HG02623 (cell line): ENCODE measurements at regions not wholly inside any gene's neighbourhood (a gene's known extent, or its start where the extent isn't known, plus 50 kb on each side); places are given as distances from the start of the nearest gene placed in this dataset.
"Not testable (repeated sequence)": the region's sequence is repeated elsewhere in the genome, so short reads cannot be mapped to it uniquely, and the experiment has no call there.

ENCODE experiments used
- ATAC-seq: cut with Tn5 transposase; IDR thresholded peaks from one replicate; pipeline ENCODE4 v1.9.1; 2021; ENCODE audit warnings: moderate library complexity; ENCODE audit not compliant: unreplicated experiment

DNA sequence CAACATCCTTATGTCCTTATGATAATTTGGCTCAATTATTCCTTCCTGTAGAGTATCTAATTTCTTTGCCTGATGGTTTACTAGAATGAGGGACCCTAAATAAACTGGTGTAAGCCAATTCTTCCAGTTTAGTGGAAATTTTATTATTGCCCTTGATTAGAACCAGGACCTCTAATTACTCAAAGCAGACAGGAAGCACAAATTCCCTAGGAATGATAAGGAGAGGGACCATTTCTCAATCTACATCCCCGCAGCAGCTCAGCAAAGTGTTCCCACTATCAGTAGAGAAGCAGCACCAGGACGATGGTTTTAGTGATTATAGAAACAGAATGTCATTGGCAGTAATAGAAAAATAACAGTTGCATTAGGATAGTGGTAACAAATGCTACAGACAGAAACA lies 97.1 kb downstream of the PLPPR4 start:
- no peak for ATAC-seq

GRCh38 chr1:99363531-99363930 lies 99.2 kb downstream of the PLPPR4 start:
- no peak for ATAC-seq

DNA sequence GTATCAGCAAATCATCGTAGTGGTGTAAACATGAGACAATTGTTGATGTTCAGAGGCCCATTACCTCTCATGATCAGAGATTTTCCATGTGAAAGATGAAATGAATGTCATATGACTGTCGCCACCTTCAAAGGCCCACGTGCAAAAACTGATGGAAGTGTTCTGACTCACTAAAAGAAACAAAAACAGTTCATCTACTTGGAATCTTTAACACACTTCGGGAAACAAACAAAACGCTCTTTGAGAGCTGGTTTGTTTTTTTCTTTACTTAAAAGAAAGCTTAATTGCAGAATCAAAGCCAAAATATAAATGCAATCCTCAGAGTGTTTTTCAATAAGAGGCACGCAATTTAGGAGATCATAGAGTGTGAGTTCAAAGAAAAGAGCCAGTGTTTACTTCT lies 100.8 kb downstream of the PLPPR4 start:
- no peak for ATAC-seq

DNA sequence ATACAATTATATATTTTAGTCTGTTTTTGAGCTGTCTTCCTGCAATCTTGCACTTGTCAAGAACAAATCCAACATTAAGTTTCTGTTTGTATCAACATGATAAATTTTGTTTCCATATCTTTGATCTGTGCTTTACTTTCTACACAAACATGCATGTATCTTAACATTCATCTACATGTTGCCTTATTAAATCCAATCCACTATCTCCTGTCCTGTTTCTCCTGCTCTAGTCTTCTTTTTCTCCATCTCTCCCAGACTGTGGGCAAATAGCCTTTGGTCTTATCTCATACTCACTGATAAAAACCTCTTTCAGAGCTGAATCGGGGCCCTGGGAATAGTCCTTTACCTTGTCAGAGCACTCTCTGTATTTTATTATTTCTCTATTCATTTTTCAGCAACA lies 101.3 kb downstream of the PLPPR4 start:
- no peak for ATAC-seq

GRCh38 chr1:99369154-99369553 lies 104.9 kb downstream of the PLPPR4 start:
- no peak for ATAC-seq

GRCh38 chr1:99370476-99370875 lies 106.2 kb downstream of the PLPPR4 start:
- ATAC-seq, result no peak

DNA sequence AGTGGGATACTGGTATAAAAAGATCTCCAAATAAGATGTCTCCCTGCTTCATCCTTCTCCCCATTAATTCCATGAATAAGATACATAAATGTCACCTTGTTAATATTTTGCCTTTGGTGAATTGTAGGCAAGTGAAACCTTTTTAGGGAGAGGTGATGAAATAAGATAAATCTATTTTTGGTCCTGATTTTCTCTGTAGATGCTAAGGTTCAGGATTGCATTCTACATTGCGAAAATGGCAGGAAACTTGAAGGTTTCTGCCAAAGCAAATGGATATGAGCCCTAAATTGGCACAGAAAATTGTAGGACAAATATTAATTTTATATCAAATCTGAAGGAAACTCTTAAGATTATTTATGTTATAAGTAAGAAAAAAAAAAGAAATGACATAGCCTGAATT lies 107.1 kb downstream of the PLPPR4 start:
- no peak for ATAC-seq

DNA sequence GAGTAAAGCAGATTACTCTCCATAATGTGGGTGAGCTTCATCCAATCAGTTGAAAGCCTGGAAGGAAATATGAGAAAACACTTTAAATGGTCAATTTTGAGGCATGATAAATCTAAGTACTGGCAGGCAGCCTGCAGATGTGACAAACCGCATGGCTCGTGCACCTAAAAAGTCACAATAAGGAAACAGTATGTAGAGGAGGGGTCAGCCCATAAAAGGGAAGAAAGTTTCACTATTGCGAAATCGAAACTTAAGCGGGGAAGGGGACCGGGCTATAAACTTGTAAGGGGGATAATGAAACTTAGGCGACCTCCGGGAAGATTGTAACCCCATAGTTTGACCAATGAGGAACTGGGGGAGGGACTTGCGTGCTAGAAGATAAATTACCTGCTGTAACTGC lies 109.8 kb downstream of the PLPPR4 start:
- ATAC-seq, result no peak

DNA sequence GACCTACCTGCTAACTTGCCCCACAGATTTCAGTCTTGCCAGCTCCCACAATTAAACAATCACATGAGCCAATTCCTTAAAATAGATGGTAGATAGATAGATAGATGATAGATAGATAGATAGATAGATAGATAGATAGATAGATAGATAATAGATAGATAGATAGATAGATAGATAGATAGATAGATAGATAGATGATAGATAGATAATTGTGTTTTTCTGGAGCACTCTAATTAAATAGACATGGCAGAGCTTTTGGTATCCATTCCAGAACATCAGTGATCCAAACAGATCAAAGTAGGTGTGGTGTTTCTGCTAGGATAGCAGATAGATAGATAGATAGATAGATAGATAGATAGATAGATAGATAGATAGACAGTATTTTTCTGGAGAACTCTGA lies 110.4 kb downstream of the PLPPR4 start:
- ATAC-seq, result not testable (repeated sequence)

- no peak for ATAC-seq
Observed at GRCh38 chr1:99384021-99384420, 119.7 kb downstream of the PLPPR4 start.

- no peak for ATAC-seq
Observed at GRCh38 chr1:99385852-99386251, 121.6 kb downstream of the PLPPR4 start.

DNA sequence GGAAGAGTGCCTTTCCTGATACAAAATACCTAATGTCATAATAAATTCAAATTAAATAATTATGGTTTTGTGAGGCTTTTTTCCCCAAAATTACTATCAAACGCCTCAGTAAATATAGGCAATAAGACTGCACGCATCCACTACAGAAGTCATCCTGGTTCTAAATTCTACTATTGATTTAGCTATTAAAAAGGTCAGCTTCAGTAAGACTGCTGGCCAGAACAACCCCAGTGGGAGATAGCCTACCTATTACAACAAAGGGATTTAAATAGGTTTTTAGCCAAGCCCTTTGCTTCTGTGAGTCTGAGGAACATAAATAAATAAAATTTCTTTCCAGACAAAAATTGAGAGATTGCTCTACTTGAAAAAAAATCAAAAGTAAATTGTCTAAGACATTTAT lies 132.1 kb downstream of the PLPPR4 start:
- no peak for ATAC-seq

- no peak for ATAC-seq
Observed at GRCh38 chr1:99397029-99397428, 132.7 kb downstream of the PLPPR4 start.

DNA sequence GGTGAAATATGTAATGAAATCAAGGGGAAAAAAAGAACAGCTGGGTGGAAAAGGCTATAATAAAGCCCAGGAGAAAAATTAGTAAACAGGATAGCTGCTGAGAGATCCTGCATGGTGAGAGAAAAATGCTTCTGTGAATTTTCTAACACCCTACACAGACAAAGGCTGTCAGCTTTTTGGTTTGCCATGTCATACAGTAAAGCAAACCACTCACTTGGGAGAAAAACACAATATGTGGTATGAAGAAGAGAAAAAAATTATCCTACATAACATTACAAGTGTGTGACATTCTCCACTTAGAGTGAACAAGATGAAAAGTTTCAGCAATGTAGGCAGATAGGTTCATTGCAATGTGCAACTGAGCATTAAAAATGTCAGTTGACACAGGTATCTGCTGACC lies 133.6 kb downstream of the PLPPR4 start:
- no peak for ATAC-seq

DNA sequence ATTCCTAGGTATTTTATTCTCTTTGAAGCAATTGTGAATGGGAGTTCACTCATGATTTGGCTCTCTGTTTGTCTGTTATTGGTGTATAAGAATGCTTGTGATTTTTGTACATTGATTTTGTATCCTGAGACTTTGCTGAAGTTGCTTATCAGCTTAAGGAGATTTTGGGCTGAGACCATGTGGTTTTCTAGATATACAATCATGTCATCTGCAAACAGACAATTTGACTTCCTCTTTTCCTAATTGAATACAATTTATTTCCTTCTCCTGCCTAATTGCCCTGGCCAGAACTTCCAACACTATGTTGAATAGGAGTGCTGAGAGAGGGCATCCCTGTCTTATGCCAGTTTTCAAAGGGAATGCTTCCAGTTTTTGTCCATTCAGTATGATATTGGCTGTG lies 137.3 kb downstream of the PLPPR4 start:
- ATAC-seq, result not testable (repeated sequence)

DNA sequence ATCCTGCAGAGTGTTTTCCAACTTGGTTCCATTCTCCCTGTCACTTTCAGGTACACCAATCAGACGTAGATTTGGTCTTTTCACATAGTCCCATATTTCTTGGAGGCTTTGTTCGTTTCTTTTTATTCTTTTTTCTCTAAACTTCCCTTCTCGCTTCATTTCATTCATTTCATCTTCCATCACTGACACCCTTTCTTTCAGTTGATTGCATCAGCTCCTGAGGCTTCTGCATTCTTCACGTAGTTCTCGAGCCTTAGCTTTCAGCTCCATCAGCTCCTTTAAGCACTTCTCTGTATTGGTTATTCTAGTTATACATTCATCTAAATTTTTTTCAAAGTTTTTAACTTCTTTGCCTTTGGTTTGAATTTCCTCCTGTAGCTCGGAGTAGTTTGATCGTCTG lies 140.1 kb downstream of the PLPPR4 start:
- not testable (repeated sequence) for ATAC-seq

DNA sequence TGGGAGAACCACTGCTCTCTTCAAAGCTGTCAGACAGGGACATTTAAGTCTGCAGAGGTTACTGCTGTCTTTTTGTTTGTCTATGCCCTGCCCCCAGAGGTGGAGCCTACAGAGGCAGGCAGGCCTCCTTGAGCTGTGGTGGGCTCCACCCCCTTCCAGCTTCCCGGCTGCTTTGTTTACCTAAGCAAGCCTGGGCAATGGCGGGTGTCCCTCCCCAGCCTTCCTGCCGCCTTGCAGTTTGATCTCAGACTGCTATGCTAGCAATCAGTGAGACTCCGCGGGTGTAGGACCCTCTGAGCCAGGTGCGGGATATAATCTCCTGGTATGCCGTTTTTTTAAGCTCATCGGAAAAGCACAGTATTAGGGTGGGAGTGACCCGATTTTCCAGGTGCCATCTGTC lies 141.0 kb downstream of the PLPPR4 start:
- not testable (repeated sequence) for ATAC-seq

- ATAC-seq, result no peak
Observed at GRCh38 chr1:99407018-99407417, 142.7 kb downstream of the PLPPR4 start.

DNA sequence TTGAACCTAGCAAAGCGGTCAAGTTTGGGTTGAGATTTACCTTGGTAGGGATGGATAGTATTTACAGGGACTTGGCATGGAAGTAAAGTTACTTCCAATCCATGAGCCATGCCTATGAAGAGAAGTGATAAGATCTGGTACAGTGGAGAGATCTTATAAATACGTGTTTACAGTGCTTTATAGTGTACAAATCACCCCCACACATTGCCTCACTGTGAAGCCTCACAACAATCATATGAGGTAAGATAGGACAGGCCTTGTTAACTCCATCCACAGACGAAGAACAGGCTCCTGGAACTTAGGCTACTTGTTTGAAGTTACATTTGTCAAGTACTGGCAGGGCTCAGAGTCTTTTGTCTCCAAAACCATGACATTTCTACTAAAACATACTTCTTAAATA lies 159.8 kb downstream of the PLPPR4 start:
- ATAC-seq, result no peak

- ATAC-seq, result no peak
Observed at GRCh38 chr1:99429754-99430153, 165.5 kb downstream of the PLPPR4 start.

- no peak for ATAC-seq
Observed at GRCh38 chr1:99438656-99439230, 174.5 kb downstream of the PLPPR4 start.

- ATAC-seq, result no peak
Observed at GRCh38 chr1:99439433-99440075, 175.3 kb downstream of the PLPPR4 start.
